ENCODE measurements at regions not wholly inside any gene's neighbourhood (a gene's known extent, or its start where the extent isn't known, plus 50 kb on each side); places are given as distances from the start of the nearest gene placed in this dataset.
"Not testable (repeated sequence)": the region's sequence is repeated elsewhere in the genome, so short reads cannot be mapped to it uniquely, and the experiment has no call there.

DNA sequence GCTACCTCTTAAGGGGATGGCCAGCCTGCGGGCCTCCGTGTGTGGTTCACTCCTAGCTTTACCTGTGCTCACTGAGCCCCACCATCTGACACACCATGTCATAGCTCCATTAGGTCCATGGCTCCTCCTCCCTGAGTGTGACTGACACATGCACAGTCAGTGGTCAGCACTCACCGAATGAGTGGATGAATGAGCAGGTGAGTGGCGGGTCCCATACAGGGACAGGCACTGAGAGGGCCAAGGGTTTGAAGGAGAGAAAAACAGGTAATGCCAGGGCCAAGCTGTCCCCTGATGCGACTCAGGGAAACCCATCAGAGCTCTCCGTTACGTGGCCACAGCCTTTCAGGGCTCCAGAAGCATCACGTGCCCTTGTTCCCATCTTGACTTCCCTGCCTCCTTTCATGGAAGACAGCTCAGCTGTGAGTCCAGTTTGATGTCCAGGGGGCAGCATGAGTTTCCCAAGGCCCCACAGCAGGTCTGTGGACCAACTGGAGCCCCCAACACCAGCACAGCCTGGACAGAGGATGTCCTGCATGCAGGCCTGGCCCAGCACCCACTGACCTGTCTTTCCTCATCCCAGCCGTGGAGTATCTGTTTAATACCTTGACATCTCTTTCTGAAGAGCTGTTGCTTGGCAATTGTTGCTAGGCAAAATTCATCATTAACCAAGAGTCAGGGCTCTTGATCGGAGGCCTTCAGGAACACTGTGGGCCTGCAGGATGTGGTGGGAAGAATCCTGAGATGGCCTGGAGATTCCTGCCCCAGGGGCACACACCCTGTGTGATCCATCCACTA is 84.4 kb downstream of the PLXNA1 start:
- peak; percentile 58 for DNase-seq (ENCODE audit: low spot score)
- intact Hi-C loops (cut with DNase I), result no loop called here

DNA sequence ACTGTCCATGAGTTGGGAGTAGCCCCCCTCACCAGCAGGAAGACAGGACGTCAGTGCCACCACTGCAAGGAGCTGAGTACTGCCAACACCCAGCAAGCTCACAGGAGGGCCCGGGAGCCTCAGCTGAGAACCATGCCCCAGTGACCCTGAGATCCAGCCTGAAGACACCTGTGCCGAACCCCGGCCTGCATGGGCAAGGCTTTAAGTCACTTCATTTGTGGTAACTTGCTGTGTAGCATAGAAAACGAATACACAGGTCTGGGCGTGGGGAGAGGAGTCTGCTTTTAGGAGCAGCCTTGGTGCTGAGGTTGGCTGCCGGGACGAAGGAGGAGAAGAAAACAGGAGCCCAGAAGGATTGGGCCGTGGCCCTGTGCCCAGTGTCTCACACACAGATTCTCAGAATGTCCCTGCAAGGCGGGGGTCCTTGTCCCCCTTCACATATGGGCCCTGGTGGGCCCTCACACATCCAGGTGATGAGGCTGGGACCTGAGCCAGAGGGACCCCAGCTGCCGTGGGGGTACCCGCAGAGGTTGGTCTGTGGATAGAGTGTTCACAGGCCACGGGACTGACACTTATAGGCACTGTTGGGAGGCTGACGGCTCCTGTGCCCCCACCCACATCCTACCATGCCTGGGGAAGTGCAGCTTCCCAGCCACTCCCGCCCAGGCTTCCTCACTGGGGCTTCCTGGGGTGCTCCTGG is 85.3 kb downstream of the PLXNA1 start:
- intact Hi-C loops (cut with DNase I), result no loop called here
- peak; percentile 62 for DNase-seq (ENCODE audit: low spot score)

- peak; percentile 53 for DNase-seq (ENCODE audit: low spot score)
- intact Hi-C loops (cut with DNase I), result no loop called here
Observed at GRCh38 chr3:127068871-127069270, 86.0 kb downstream of the PLXNA1 start.

DNA sequence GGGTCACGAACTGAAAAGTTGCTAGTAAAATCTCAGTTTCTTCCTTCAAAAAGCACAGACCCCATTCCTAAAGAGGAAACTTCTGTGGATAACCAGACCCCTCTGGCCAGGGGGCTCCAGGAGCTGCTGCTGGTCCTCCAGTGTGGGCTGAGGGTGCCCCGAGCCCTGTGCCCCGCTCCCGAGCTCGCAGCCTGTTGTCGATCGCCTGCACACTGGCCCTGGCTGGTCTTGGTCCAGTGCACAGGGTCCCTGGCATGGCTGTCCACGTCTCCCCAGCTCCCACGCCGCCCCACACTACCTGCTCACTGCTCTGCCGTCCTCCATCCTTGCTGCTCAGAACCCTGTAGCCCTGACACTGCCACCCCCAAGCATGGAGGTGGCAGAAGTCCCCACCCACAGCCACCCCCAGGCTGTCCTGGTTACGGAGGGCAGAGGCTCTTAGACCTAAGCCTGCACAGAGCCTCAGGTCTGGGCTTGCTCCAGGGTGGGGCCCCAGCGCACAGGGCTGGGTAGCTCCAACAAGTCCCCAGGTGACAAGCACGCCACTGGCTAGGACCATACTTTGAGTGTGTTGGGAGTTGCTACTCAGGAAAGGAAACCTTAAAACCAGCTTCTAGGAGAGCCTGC is 87.0 kb downstream of the PLXNA1 start:
- intact Hi-C loops (cut with DNase I), result no loop called here
- peak; percentile 51 for DNase-seq (ENCODE audit: low spot score)

- peak; percentile 60 for DNase-seq (ENCODE audit: low spot score)
- intact Hi-C loops (cut with DNase I), result no loop called here
Observed at GRCh38 chr3:127070776-127071175, 87.9 kb downstream of the PLXNA1 start.

- peak; percentile 72 for DNase-seq (ENCODE audit: low spot score)
- intact Hi-C loops (cut with DNase I), result no loop called here
Observed at GRCh38 chr3:127071597-127072001, 88.7 kb downstream of the PLXNA1 start.

GRCh38 chr3:127072221-127072771 is 89.4 kb downstream of the PLXNA1 start:
- intact Hi-C loops (cut with DNase I), result no loop called here
- peak; percentile 61 for DNase-seq (ENCODE audit: low spot score)

DNA sequence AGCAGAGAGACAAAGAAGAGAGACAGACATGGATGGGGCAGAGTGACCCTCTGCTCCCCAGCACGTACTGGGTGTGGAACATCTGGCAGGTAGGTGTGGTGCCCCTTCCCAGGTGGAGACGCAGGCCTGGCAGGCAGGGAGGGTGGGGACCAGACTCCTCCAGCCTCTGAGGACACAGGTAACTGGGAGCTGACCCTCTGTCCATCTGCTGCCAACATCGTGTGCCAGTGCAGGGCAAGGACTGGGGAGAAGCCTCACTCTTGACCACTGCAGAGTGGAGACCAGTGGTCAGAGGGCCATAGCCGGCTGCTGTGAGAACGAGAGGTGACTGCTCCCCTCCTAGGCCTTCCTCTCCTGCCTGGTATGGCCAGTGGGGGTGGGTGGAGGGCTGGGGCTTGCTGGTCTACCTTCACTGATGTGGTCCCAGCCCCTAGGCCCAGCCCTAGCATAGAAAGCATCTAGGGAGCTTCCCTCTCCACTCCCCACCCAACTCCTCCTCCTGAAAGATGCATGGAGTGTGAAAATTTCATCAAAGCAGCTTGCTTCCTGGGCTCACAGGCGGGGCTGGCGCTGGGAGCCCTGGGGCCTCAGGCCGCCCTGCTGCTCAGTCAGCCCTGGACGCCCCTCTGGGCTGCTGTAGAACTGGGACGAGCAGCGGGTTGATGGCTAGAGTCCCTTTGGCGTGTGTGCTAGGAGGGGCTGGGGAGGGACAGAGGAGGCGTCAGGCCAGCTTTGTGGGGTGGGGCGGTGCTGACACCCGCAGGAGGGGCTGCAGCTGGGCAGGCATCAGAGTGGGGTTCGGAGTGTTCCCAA is 90.3 kb downstream of the PLXNA1 start:
- peak; percentile 71 for DNase-seq (ENCODE audit: low spot score)
- intact Hi-C loops (cut with DNase I), result no loop called here

DNA sequence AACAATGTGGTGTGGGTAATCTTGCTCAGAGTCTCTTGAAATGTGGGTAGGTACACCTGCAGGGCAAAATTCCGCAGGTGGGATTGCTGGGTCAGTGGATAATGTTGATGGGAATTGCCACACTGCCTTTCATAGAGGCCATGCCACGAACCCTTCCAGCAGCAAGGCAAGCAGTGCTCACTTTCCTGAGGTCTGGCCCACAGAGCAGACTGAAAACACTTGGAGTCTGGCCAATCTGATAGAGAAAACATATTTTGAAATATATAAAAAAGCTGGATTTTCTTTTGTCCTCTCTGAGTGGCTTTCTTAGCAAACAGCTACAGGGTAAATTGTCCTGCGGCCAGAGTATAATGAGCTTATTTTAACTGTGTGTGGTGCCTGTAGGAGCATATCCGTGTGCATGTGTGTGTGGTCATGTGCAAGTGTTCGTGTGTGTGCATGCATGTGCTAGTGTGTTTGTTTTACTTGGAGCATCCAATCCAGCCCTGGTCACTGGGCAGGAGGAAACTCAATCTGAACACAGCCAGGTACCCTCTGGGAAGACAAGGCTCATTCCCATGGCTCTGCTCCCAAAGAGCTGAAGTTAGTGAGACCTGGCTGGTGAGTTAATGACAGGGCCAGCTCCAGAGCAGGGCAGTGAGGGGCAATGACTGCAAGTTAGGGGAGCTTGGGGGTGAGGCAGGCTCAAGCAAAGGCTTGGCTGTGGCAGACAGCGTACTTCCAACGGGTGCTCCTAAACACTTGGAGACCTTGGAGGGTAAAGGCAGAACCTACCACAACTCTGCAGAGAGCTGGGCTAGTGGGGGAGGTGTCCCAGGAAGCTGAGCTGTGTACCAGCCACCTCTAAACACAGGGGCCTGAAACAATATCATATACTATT is 91.3 kb downstream of the PLXNA1 start:
- peak; percentile 47 for DNase-seq (ENCODE audit: low spot score)
- intact Hi-C loops (cut with DNase I), result no loop called here

- DNase-seq (ENCODE audit: low spot score), result peak; percentile 89
Observed at GRCh38 chr3:127074900-127075360, 92.0 kb downstream of the PLXNA1 start.

DNA sequence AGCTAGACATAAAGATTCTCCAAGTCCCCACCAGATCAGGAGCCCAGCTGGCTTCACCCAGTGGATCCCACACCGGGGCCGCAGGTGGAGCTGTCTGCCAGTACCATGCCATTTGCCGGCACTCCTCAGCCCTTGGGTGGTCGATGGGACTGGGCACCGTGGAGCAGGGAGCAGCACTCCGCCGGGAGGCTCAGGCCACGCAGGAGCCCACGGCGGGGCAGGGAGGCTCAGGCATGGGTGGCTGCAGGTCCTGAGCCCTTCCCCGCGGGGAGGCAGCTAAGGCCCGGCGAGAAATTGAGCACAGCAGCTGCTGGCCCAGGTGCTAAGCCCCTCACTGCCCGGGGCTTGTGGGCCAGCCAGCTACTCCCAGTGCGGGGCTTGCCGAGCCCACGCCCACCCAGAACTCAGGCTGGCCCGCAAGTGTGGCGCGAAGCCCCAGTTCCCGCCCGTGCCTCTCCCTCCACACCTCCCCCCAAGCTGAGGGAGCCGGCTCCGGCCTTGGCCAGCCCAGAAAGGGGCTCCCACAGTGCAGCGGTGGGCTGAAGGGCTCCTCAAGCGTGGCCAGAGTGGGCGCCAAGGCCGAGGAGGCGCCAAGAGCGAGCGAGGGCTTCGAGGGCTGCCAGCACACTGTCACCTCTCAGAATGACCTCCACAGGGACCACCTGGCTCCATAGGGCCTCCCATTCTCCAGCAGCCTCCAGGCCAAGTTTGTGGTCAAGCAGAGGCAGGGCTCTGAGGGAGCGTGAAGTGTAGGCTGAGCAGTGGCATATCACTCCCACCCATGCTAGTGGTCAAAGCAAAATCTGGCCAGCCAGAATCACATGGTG is 93.5 kb downstream of the PLXNA1 start:
- intact Hi-C loops (cut with DNase I), result not testable (repeated sequence)
- DNase-seq (ENCODE audit: low spot score), result peak; percentile 76

More at GRCh38 chr3:127074900-127075360, 92.0 kb downstream of the PLXNA1 start:
- intact Hi-C loops (cut with DNase I), result no loop called here

GRCh38 chr3:127077068-127077467 is 94.2 kb downstream of the PLXNA1 start:
- DNase-seq (ENCODE audit: low spot score), result peak; percentile 66
- intact Hi-C loops (cut with DNase I), result no loop called here

- intact Hi-C loops (cut with DNase I), result loop anchor here in 1 of 2 donors (1.0 kb wide), 1 partner anchor 40 kb away; no protein-coding TSS in a partner anchor
- peak; percentile 45 for DNase-seq (ENCODE audit: low spot score)
Observed at GRCh38 chr3:127077505-127078064, 94.7 kb downstream of the PLXNA1 start.

DNA sequence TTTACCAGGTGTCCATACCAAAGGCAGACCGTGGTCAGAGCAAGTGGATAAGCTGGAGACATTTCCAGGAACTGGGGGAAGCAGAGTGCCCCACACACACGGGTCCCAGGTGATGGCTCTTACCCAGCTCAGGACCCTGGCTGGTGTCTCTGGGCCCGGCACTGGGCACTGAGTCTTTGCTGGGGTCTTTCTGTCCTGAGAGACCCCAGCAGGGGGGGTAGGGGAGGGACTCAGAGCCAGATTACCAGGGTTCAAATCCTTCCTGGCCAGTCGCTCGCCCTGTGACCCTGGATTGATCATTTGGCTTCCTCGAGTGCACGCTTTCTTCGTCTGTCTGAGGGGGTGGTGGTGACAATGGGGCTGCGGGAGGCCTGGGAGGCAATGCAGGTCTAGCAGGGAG is 95.7 kb downstream of the PLXNA1 start:
- intact Hi-C loops (cut with DNase I), result loop anchor here in 1 of 2 donors (1.0 kb wide), 1 partner anchor 39 kb away; no protein-coding TSS in a partner anchor
- peak; percentile 47 for DNase-seq (ENCODE audit: low spot score)

- intact Hi-C loops (cut with DNase I), result no loop called here
- DNase-seq (ENCODE audit: low spot score), result peak; percentile 42
Observed at GRCh38 chr3:127079211-127079610, 96.3 kb downstream of the PLXNA1 start.

DNA sequence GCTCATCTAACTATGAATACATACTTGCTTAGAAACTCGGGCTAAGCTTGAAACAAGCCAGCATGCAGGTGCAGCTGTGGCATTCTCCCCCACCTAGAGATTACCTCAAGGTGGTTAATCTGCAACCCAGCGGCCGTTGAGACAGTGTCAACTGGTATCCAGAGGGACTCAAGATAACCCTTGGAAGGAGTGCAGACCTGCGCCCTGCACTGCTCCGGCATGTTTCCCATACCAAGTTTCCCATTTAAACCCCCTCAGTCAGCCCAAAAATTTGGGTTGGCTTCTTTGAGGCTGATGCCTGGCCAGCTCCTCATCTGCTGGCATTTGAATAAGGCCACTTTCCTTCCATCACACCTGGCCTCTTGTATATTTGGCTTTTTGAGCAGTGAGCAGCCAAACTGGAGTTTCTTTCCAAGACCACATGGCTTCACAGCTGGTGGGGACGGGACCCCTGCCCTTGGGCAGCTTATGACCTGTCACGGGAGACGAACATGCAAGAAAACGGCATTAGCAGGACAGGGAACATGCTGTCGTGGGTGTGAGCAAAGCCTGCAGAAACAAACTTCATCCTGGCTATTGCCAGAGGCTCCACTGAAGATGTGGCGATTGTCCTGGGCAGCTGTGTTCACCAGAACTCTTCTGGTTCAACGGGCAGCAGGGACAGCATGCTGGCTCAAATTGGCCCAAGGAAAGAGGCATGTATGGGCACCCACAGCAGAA is 98.2 kb downstream of the PLXNA1 start:
- peak; percentile 77 for DNase-seq (ENCODE audit: low spot score)
- intact Hi-C loops (cut with DNase I), result no loop called here

Measured in posterior vena cava (tissue), 2 donors.